SK-N-SH treated with all-trans-retinoic acid at 6 μM for 48 hours (cell line): ENCODE measurements at regions not wholly inside any gene's neighbourhood (a gene's known extent, or its start where the extent isn't known, plus 50 kb on each side); places are given as distances from the start of the nearest gene placed in this dataset.

ENCODE experiments used
- ATAC-seq: fragments of 200-7000 bp; cut with Tn5 transposase; 3 replicates; pipeline ENCODE4 v1.9.1; 2020; ENCODE audit warnings: mild to moderate bottlenecking, moderate library complexity
- BACH2 ChIP-seq: fragments of 250-450 bp; sonication (Bioruptor Pico); IDR thresholded peaks from 2 replicates; pipeline ENCODE4 v1.9.0; 2021; ENCODE audit warnings: mild to moderate bottlenecking, borderline replicate concordance
- CSDC2 ChIP-seq: fragments of 250-450 bp; sonication (Bioruptor Pico); IDR thresholded peaks from 2 replicates; pipeline ENCODE4 v1.5.0; 2020; ENCODE audit warnings: mild to moderate bottlenecking, moderate library complexity
- ESRRG ChIP-seq: fragments of 250-450 bp; sonication (Bioruptor Pico); IDR thresholded peaks from 2 replicates; pipeline ENCODE4 v1.6.1; 2021; ENCODE audit warnings: mild to moderate bottlenecking
- ISL1 ChIP-seq: fragments of 250-450 bp; sonication (Bioruptor Pico); IDR thresholded peaks from 2 replicates; pipeline ENCODE4 v2.1.2; 2022; ENCODE audit warnings: mild to moderate bottlenecking, moderate library complexity
- OSR1 ChIP-seq: fragments of 250-450 bp; sonication (Bioruptor Pico); IDR thresholded peaks from 2 replicates; pipeline ENCODE4 v1.8.0; 2022; ENCODE audit warnings: moderate library complexity, mild to moderate bottlenecking, inconsistent platforms
- PPARA ChIP-seq: fragments of 250-450 bp; sonication (Bioruptor Pico); IDR thresholded peaks from 2 replicates; pipeline ENCODE4 v1.5.0; 2020; ENCODE audit warnings: mild to moderate bottlenecking, borderline replicate concordance
- RARB ChIP-seq: fragments of 250-450 bp; sonication (Bioruptor Pico); IDR thresholded peaks from 2 replicates; pipeline ENCODE4 v1.8.0; 2021; ENCODE audit warnings: mild to moderate bottlenecking, moderate library complexity
- SNAI2 ChIP-seq: fragments of 250-450 bp; sonication (Bioruptor Pico); IDR thresholded peaks from 2 replicates; pipeline ENCODE4 v1.5.0; 2020; ENCODE audit warnings: mild to moderate bottlenecking, moderate library complexity
- TCF4 ChIP-seq: fragments of 250-450 bp; sonication (Bioruptor Pico); IDR thresholded peaks from 2 replicates; pipeline ENCODE4 v1.8.0; 2021; ENCODE audit warnings: mild to moderate bottlenecking, moderate library complexity, borderline replicate concordance
- TOX ChIP-seq: fragments of 250-450 bp; sonication (Bioruptor Pico); IDR thresholded peaks from 2 replicates; pipeline ENCODE4 v1.8.0; 2021; ENCODE audit warnings: mild to moderate bottlenecking, moderate library complexity, borderline replicate concordance
- ZC3H10 ChIP-seq: fragments of 250-450 bp; sonication (Bioruptor Pico); IDR thresholded peaks from 2 replicates; pipeline ENCODE4 v1.5.1; 2021; ENCODE audit warnings: mild to moderate bottlenecking, moderate library complexity
- ZFP3 ChIP-seq: fragments of 250-450 bp; sonication (Bioruptor Pico); IDR thresholded peaks from 2 replicates; pipeline ENCODE4 v1.5.0; 2020; ENCODE audit warnings: mild to moderate bottlenecking, moderate library complexity
- ZFP30 ChIP-seq: fragments of 450-650 bp; formaldehyde crosslinking; IDR thresholded peaks from 2 replicates; pipeline ENCODE4 v1.5.0; 2022; ENCODE audit warnings: mild to moderate bottlenecking, moderate library complexity
- ZNF565 ChIP-seq: fragments of 450-650 bp; formaldehyde crosslinking; conservative IDR thresholded peaks from 2 replicates; pipeline ENCODE4 v1.5.0; 2020; ENCODE audit warnings: low read depth, mild to moderate bottlenecking, moderate library complexity
- ZNF8 ChIP-seq: fragments of 450-650 bp; formaldehyde crosslinking; IDR thresholded peaks from 2 replicates; pipeline ENCODE4 v1.5.0; 2020; ENCODE audit warnings: mild to moderate bottlenecking, moderate library complexity
- TF ChIP-seq, protein P1 (sequence below): fragments of 250-450 bp; sonication (Bioruptor Pico); IDR thresholded peaks from 2 replicates; pipeline ENCODE4 v1.5.1; 2020; ENCODE audit warnings: low read depth, mild to moderate bottlenecking, moderate library complexity
- TF ChIP-seq, protein P2 (sequence below): fragments of 250-450 bp; sonication (Bioruptor Pico); IDR thresholded peaks from 2 replicates; pipeline ENCODE4 v1.5.1; 2021; ENCODE audit warnings: mild to moderate bottlenecking, moderate library complexity
- TF ChIP-seq, protein P3 (sequence below): fragments of 250-450 bp; sonication (Bioruptor Pico); IDR thresholded peaks from 2 replicates; pipeline ENCODE4 v1.8.0; 2020; ENCODE audit warnings: mild to moderate bottlenecking, moderate library complexity, borderline replicate concordance
- TF ChIP-seq, protein P4 (sequence below): fragments of 250-450 bp; sonication (Bioruptor Pico); IDR thresholded peaks from 2 replicates; pipeline ENCODE4 v1.5.0; 2020; ENCODE audit warnings: mild to moderate bottlenecking, moderate library complexity

DNA sequence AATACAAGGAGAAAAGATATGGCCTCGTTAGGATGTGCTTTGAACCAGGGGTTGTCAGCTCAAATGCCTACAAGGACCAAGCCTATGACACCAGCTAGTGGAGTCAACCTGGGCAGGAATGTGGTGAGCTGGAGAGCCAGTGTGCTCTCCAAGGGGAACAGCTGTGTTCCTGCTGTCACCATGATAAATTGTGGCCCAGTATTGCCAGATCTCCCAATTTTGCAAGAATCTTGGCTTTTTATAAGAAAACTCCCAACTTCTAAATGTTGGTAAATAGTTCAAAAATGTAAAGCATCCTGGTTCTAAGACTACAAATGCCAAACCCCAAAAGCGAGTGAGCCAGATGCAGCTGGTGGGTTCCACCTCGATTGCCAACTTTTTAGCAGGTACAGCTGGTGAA, 391.1 kb downstream of the PLPP3 start:
- no peak for ATAC-seq
- TF ChIP-seq TCF4 = no peak
- no peak for TF ChIP-seq ZFP30 (CRISPR knock-in tag)
- no peak for TF ChIP-seq ESRRG
- TF ChIP-seq ISL1 = no peak
- TF ChIP-seq CSDC2 (CRISPR knock-in tag) = no peak
- TF ChIP-seq TOX (CRISPR knock-in tag) = no peak
- no peak for TF ChIP-seq OSR1
- TF ChIP-seq ZNF565 (CRISPR knock-in tag) = no peak
- TF ChIP-seq, protein P1, sequence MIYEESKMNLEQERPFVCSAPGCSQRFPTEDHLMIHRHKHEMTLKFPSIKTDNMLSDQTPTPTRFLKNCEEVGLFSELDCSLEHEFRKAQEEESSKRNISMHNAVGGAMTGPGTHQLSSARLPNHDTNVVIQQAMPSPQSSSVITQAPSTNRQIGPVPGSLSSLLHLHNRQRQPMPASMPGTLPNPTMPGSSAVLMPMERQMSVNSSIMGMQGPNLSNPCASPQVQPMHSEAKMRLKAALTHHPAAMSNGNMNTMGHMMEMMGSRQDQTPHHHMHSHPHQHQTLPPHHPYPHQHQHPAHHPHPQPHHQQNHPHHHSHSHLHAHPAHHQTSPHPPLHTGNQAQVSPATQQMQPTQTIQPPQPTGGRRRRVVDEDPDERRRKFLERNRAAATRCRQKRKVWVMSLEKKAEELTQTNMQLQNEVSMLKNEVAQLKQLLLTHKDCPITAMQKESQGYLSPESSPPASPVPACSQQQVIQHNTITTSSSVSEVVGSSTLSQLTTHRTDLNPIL = no peak
- TF ChIP-seq, protein P2, sequence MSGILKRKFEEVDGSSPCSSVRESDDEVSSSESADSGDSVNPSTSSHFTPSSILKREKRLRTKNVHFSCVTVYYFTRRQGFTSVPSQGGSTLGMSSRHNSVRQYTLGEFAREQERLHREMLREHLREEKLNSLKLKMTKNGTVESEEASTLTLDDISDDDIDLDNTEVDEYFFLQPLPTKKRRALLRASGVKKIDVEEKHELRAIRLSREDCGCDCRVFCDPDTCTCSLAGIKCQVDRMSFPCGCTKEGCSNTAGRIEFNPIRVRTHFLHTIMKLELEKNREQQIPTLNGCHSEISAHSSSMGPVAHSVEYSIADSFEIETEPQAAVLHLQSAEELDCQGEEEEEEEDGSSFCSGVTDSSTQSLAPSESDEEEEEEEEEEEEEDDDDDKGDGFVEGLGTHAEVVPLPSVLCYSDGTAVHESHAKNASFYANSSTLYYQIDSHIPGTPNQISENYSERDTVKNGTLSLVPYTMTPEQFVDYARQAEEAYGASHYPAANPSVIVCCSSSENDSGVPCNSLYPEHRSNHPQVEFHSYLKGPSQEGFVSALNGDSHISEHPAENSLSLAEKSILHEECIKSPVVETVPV (CRISPR knock-in tag) = no peak
- TF ChIP-seq BACH2 (CRISPR knock-in tag) = no peak
- TF ChIP-seq RARB (CRISPR knock-in tag) = no peak

DNA sequence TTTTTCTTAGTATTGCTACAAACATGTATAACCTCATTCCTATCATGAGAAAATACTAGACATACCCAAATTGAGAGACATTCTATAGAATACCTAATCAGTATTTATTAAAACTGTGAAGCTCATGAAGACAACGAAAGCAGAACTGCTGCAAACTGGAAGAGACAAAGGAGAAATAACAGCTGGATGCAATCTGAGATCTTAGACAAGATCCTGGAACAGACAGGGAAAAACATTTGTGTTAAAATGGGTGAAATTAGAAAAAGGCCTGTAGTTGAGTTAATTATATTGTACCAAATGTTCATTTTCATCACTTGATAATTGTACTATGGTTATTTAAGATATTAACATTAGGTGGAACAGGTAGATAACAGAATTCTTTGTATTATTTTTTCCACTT, 392.0 kb downstream of the PLPP3 start:
- no peak for TF ChIP-seq ISL1
- TF ChIP-seq, protein P3, sequence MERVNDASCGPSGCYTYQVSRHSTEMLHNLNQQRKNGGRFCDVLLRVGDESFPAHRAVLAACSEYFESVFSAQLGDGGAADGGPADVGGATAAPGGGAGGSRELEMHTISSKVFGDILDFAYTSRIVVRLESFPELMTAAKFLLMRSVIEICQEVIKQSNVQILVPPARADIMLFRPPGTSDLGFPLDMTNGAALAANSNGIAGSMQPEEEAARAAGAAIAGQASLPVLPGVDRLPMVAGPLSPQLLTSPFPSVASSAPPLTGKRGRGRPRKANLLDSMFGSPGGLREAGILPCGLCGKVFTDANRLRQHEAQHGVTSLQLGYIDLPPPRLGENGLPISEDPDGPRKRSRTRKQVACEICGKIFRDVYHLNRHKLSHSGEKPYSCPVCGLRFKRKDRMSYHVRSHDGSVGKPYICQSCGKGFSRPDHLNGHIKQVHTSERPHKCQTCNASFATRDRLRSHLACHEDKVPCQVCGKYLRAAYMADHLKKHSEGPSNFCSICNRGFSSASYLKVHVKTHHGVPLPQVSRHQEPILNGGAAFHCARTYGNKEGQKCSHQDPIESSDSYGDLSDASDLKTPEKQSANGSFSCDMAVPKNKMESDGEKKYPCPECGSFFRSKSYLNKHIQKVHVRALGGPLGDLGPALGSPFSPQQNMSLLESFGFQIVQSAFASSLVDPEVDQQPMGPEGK (CRISPR knock-in tag) = no peak
- TF ChIP-seq ZFP3 (CRISPR knock-in tag) = no peak
- TF ChIP-seq, protein P4, sequence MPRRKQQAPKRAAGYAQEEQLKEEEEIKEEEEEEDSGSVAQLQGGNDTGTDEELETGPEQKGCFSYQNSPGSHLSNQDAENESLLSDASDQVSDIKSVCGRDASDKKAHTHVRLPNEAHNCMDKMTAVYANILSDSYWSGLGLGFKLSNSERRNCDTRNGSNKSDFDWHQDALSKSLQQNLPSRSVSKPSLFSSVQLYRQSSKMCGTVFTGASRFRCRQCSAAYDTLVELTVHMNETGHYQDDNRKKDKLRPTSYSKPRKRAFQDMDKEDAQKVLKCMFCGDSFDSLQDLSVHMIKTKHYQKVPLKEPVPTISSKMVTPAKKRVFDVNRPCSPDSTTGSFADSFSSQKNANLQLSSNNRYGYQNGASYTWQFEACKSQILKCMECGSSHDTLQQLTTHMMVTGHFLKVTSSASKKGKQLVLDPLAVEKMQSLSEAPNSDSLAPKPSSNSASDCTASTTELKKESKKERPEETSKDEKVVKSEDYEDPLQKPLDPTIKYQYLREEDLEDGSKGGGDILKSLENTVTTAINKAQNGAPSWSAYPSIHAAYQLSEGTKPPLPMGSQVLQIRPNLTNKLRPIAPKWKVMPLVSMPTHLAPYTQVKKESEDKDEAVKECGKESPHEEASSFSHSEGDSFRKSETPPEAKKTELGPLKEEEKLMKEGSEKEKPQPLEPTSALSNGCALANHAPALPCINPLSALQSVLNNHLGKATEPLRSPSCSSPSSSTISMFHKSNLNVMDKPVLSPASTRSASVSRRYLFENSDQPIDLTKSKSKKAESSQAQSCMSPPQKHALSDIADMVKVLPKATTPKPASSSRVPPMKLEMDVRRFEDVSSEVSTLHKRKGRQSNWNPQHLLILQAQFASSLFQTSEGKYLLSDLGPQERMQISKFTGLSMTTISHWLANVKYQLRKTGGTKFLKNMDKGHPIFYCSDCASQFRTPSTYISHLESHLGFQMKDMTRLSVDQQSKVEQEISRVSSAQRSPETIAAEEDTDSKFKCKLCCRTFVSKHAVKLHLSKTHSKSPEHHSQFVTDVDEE (CRISPR knock-in tag) = no peak
- TF ChIP-seq TCF4 = peak; percentile 69; the same call in 1 of the 2 replicates
- no peak for TF ChIP-seq OSR1
- no peak for ATAC-seq

DNA sequence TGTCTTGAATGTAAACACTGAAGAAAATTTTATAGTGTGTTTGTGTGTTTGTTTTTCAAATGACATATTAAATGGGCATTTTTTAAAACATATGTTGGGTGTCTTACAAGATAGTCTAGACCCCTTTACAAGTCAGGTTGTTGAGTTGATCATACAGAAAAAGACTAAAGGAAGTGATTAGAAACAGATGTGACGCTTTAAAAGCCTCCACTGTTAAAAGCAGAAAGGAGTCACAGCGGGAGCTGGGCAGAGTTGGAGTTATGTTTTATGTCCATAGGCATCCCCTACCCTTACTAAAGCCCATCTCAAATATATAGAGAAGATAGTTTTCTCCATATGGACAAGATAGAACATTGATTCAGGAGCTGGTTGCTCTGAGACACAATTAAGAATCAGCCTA, 393.9 kb downstream of the PLPP3 start:
- ATAC-seq = peak; percentile 38; the same call in 1 of the 3 replicates
- no peak for TF ChIP-seq ZFP30 (CRISPR knock-in tag)
- TF ChIP-seq PPARA (CRISPR knock-in tag) = no peak
- no peak for TF ChIP-seq BACH2 (CRISPR knock-in tag)
- no peak for TF ChIP-seq SNAI2 (CRISPR knock-in tag)
- no peak for TF ChIP-seq ISL1
- peak; percentile 37; the same call in 1 of the 2 replicates for TF ChIP-seq TCF4

DNA sequence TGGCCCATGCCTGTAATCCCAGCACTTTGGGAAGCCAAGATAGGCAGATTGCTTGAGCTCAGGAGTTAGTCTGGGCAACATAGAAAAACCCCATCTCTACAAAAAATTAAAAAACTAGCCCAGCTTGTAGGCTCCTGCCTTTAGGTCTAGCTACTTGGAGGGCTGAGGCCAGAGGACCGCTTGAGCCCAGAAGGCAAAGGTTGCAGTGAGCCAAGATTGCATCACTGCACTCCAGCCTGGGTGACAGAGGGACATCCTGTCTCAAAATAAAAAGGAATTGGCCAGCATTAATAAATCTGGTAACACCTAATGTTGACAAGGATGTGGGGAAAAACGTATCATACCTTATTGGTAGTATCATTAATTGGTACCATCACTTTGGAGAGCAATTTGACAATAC, 396.2 kb downstream of the PLPP3 start:
- TF ChIP-seq ZFP3 (CRISPR knock-in tag) (no peak), PPARA (CRISPR knock-in tag) (no peak), ZNF565 (CRISPR knock-in tag) (no peak), ZC3H10 (no peak), ESRRG (no peak), SNAI2 (CRISPR knock-in tag) (no peak), ZFP30 (CRISPR knock-in tag) (no peak), ZNF8 (CRISPR knock-in tag) (no peak), OSR1 (no peak)
- TF ChIP-seq, protein P4 (CRISPR knock-in tag) = no peak
- TF ChIP-seq, protein P1 = no peak
- ATAC-seq = no peak
